HEK293T (cell line): ENCODE measurements at regions not wholly inside any gene's neighbourhood (a gene's known extent, or its start where the extent isn't known, plus 50 kb on each side); places are given as distances from the start of the nearest gene placed in this dataset.

ENCODE experiments used
- BHLHE40 ChIP-seq: fragments of 450-650 bp; IDR thresholded peaks from 2 replicates; pipeline ENCODE4 v1.6.1; 2016; ENCODE audit warnings: mild to moderate bottlenecking, moderate library complexity, borderline replicate concordance
- CTBP1 ChIP-seq: fragments of 450-650 bp; IDR thresholded peaks from 2 replicates; pipeline ENCODE4 v1.6.1; 2016; ENCODE audit warnings: borderline replicate concordance
- ELF4 ChIP-seq: fragments of 450-650 bp; IDR thresholded peaks from 2 replicates; pipeline ENCODE4 v1.6.1; 2017; ENCODE audit warnings: antibody characterized with exemption
- FOXA1 ChIP-seq: fragments of 450-650 bp; IDR thresholded peaks from 2 replicates; pipeline ENCODE4 v1.6.1; 2016; ENCODE audit warnings: mild to moderate bottlenecking
- FOXK2 ChIP-seq: fragments of 450-650 bp; IDR thresholded peaks from 2 replicates; pipeline ENCODE4 v1.6.1; 2016; ENCODE audit warnings: mild to moderate bottlenecking
- FOXM1 ChIP-seq: fragments of 450-650 bp; IDR thresholded peaks from 2 replicates; pipeline ENCODE4 v1.6.1; 2017; ENCODE audit warnings: mild to moderate bottlenecking, borderline replicate concordance
- L3MBTL2 ChIP-seq: fragments of 450-650 bp; conservative IDR thresholded peaks from 2 replicates; pipeline ENCODE4 v1.6.1; 2016; ENCODE audit warnings: mild to moderate bottlenecking
- NFRKB ChIP-seq: fragments of 450-650 bp; IDR thresholded peaks from 2 replicates; pipeline ENCODE4 v1.6.1; 2016; ENCODE audit warnings: mild to moderate bottlenecking, moderate library complexity
- SP1 ChIP-seq: fragments of 450-650 bp; IDR thresholded peaks from 2 replicates; pipeline ENCODE4 v1.6.1; 2017
- TARDBP ChIP-seq: fragments of 450-650 bp; IDR thresholded peaks from 2 replicates; pipeline ENCODE4 v1.6.1; 2016
- TF ChIP-seq, protein P1 (sequence below): fragments of 450-650 bp; IDR thresholded peaks from 2 replicates; pipeline ENCODE4 v1.6.1; 2016

DNA sequence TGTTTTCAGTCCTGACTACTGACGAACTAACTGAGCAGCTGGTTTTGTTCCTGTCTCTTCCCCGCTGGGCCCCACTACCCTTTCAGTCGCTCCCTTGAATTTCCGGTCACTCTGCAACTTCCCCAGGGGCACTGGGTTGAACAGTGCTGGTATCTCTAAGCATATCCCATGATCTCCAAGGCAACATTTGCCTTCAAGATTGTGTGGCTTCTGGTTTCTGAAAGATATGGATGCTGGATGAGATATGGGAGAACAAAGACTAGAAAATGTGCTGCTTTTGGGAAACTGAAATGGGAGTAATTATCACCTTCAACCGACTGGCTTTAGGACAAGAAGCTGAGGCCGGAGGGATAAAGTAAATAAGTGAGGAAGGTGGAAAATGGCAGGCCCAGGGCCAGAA, 258.2 kb upstream of the PIK3R1 start:
- no peak for TF ChIP-seq FOXM1
- TF ChIP-seq NFRKB = no peak
- no peak for TF ChIP-seq L3MBTL2
- TF ChIP-seq CTBP1 = no peak
- TF ChIP-seq FOXA1 = no peak
- TF ChIP-seq, protein P1, sequence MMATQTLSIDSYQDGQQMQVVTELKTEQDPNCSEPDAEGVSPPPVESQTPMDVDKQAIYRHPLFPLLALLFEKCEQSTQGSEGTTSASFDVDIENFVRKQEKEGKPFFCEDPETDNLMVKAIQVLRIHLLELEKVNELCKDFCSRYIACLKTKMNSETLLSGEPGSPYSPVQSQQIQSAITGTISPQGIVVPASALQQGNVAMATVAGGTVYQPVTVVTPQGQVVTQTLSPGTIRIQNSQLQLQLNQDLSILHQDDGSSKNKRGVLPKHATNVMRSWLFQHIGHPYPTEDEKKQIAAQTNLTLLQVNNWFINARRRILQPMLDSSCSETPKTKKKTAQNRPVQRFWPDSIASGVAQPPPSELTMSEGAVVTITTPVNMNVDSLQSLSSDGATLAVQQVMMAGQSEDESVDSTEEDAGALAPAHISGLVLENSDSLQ = no peak
- TF ChIP-seq BHLHE40 = no peak
- TF ChIP-seq ELF4 = no peak
- no peak for TF ChIP-seq SP1
- no peak for TF ChIP-seq FOXK2
- no peak for TF ChIP-seq TARDBP
